SK-N-MC (cell line): ENCODE measurements at regions not wholly inside any gene's neighbourhood (a gene's known extent, or its start where the extent isn't known, plus 50 kb on each side); places are given as distances from the start of the nearest gene placed in this dataset.

Experiments
- DNase-seq: peaks from one replicate; pipeline ENCODE4 v3.0.0-alpha.2; 2011; ENCODE audit warnings: low read depth, low spot score
- H3K27ac ChIP-seq: fragments of 200-600 bp; sonication (generic); 2 replicates; pipeline ENCODE4 v1.5.1; 2016; ENCODE audit warnings: mixed run types
- H3K36me3 ChIP-seq: fragments of 200-600 bp; sonication (generic); 2 replicates; pipeline ENCODE4 v1.6.1; 2017; ENCODE audit warnings: antibody characterized with exemption, low read length, mixed read lengths; ENCODE audit not compliant: insufficient read depth
- H3K4me3 ChIP-seq: fragments of 200-600 bp; sonication (generic); 2 replicates; pipeline ENCODE4 v1.5.1; 2016
- H3K9ac ChIP-seq: fragments of 200-600 bp; sonication (generic); 2 replicates; pipeline ENCODE4 v1.8.0; 2017; ENCODE audit warnings: mixed run types, mixed read lengths; ENCODE audit not compliant: insufficient read length
- H3K9me3 ChIP-seq: fragments of 200-600 bp; sonication (generic); 2 replicates; pipeline ENCODE4 v1.6.1; 2017; ENCODE audit warnings: low read depth, mild to moderate bottlenecking, antibody characterized with exemption, low read length, moderate library complexity, mixed read lengths
- EZH2 ChIP-seq: fragments of 200-600 bp; sonication (generic); IDR thresholded peaks from one replicate; pipeline ENCODE4 v1.6.1; 2017; ENCODE audit warnings: antibody characterized with exemption
- FOXP2 ChIP-seq: optimal IDR thresholded peaks from 2 replicates; pipeline ENCODE3; 2011; ENCODE audit warnings: mild to moderate bottlenecking, moderate library complexity; ENCODE audit not compliant: insufficient read depth; ENCODE audit errors: extremely low read length, control extremely low read depth
- POLR2AphosphoS5 ChIP-seq: IDR thresholded peaks from 2 replicates; pipeline ENCODE4 v1.6.1; 2012; ENCODE audit warnings: mild to moderate bottlenecking, low read depth, low read length, borderline replicate concordance

DNA sequence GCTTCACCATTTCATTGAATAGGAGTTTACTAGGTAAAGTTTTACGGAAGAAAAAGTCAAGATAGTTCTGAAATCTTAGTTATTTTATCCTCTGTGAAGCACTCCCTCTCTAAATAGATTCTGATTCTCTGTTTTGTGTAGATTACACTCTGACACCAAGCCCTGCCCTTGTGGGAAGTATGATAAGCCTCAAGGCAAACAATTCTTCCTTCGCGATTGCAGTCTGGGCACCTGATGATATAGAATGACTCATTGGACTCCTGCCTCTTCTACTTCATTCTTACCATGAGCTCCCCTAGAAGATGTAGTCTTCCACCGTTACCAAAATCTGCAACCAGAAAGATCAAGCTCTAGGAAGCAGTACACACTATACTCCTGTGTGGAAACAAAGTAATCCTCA, 626.9 kb upstream of the PTGER4 start:
- no peak for DNase-seq
- TF ChIP-seq FOXP2 (no peak), EZH2 (no peak), POLR2AphosphoS5 (no peak)
- Histone ChIP-seq H3K4me3 (no peak overlapping the region), H3K27ac (no peak overlapping the region), H3K9ac (no peak overlapping the region), H3K36me3 (no peaks in the 10 kb centered on the region), H3K9me3 (no peaks in the 10 kb centered on the region)

DNA sequence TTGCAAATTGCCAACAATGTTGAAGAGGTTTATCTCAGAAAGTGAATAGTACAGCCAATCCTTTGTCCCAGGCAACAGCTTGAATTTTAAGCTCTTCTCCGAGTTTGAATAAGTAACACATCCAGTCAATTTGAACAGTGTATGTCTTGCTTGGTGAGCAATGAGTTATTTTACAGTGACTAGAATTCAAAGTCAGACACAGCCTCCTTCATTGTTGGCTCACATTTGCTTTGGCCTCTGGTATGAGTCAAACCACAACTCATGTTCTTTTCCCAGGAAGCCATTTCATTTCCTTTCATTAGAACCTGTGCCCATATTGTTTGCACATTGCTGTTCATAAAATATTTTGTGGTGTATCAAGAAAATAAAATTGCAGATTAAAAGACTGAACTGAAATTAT, 622.0 kb upstream of the DAB2 start:
- H3K4me3 ChIP-seq: no peak overlapping the region
- no peak overlapping the region for H3K9ac ChIP-seq
- no peak for DNase-seq
- no peaks in the 10 kb centered on the region for H3K9me3 ChIP-seq
- H3K27ac ChIP-seq: no peak overlapping the region
- no peaks in the 10 kb centered on the region for H3K36me3 ChIP-seq
- TF ChIP-seq FOXP2 (no peak), EZH2 (no peak), POLR2AphosphoS5 (no peak)

DNA sequence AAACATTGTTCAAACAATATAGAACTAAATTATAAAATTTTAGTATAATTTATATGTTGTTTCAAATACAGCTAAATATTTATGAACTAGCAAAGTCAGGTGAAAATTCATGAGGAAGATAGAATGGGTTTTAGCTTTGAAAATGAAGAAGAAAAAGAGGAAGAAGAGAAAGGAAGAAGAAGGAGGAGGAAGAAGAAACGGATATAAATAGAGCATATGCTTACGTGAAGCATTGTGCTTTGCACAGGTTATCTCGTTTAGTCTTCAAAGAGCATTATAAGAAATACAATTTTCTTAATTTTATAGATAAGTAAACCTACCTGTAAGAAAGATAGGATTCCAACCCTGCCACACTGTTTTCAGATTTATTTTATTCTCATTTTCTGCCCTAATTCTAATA, 620.6 kb upstream of the DAB2 start:
- no peak overlapping the region for H3K4me3 ChIP-seq
- no peak for TF ChIP-seq EZH2
- TF ChIP-seq POLR2AphosphoS5: no peak
- no peak for TF ChIP-seq FOXP2
- H3K9ac ChIP-seq: no peak overlapping the region
- H3K27ac ChIP-seq: no peak overlapping the region
- H3K36me3 ChIP-seq: no peaks in the 10 kb centered on the region
- no peaks in the 10 kb centered on the region for H3K9me3 ChIP-seq
- no peak for DNase-seq

DNA sequence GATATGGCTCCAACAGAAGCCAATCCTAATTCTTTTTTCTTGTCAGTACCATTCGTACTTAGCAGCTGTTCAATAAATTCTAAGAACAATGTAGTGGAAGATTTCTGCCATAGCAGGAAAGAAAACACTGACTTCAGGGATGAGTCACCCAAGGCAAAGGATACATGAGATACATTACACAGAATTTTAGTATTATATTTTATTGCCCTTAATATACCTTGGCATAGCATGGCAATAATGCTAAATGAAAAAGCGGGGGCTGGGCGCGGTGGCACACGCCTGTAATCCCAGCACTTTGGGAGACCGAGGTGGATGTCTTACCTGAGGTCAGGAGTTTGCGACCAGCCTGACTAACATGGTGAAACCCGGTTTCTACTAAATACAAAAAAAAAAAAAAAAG, 619.1 kb upstream of the DAB2 start:
- no peak overlapping the region for H3K27ac ChIP-seq
- no peak for DNase-seq
- no peak overlapping the region for H3K4me3 ChIP-seq
- H3K36me3 ChIP-seq: no peaks in the 10 kb centered on the region
- TF ChIP-seq FOXP2 (no peak), EZH2 (no peak), POLR2AphosphoS5 (no peak)
- H3K9me3 ChIP-seq: no peaks in the 10 kb centered on the region
- no peak overlapping the region for H3K9ac ChIP-seq

DNA sequence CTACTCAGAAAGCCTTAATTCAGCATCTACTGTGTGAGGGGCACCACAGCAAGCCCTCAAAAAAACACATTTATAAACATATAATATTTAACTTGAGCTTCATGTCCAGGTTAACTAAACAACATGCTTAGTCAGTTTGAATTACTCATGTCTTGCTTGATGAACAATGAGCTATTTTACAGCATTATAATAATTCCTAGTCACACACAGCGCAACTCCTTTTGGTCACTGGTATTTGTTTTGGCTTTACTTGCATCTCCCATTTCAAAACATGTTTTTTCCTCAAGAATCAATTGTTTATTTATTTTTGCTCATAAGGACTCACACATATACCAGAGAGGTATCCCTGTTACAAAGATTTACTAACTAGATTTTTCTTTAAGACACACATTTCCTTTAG, 616.7 kb upstream of the DAB2 start:
- no peak overlapping the region for H3K9ac ChIP-seq
- no peak overlapping the region for H3K4me3 ChIP-seq
- TF ChIP-seq FOXP2: no peak
- TF ChIP-seq EZH2: no peak
- TF ChIP-seq POLR2AphosphoS5: no peak
- H3K27ac ChIP-seq: no peak overlapping the region
- H3K9me3 ChIP-seq: no peaks in the 10 kb centered on the region
- DNase-seq: no peak
- H3K36me3 ChIP-seq: no peaks in the 10 kb centered on the region

DNA sequence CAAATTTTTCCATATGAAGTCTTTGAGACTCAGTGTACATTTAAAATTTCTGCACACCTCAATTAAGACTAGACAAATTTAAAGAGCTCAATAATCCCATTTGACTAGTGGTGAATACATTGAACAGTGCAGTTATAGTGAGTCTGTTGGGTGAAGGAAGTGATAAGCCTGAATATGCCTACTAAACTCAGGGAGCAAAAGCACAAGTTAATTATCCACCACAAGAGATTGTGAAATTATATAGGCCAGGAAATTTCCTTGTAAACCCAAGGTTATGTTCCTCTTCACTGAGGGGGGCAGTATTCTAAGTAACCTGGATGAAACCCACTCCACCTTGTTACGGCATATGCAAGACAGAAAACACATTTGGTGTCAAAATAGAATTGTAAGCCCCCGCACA, 612.9 kb upstream of the DAB2 start:
- no peaks in the 10 kb centered on the region for H3K9me3 ChIP-seq
- DNase-seq: no peak

DNA sequence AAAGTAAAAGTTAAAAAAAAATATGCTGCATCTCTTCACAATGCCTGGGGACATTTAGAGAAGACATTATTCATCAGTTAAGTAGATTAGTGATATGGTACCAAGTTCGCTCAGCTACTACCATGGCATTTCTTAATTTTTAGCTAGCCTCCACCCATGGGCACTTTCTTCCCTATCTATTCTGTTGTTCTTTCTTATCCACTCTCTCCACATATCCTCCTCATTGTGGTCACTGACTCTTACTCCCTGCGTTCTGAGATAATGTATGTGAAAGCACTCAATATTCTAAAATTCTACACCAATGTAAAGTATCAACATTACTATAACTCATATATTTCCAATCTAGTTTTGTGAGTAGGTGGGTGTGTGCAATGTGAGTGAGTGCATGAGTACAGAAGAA, 609.7 kb upstream of the DAB2 start:
- TF ChIP-seq POLR2AphosphoS5 (no peak), EZH2 (no peak), FOXP2 (no peak)
- H3K36me3 ChIP-seq: no peaks in the 10 kb centered on the region
- no peak for DNase-seq
- no peak overlapping the region for H3K4me3 ChIP-seq
- no peak overlapping the region for H3K27ac ChIP-seq
- H3K9ac ChIP-seq: no peak overlapping the region
- H3K9me3 ChIP-seq: no peaks in the 10 kb centered on the region

More for the DNA sequence above, 612.9 kb upstream of the DAB2 start:
- Histone ChIP-seq H3K4me3 (no peak overlapping the region), H3K9ac (no peak overlapping the region), H3K36me3 (no peaks in the 10 kb centered on the region), H3K27ac (no peak overlapping the region)
- no peak for TF ChIP-seq POLR2AphosphoS5
- no peak for TF ChIP-seq FOXP2
- TF ChIP-seq EZH2: no peak

DNA sequence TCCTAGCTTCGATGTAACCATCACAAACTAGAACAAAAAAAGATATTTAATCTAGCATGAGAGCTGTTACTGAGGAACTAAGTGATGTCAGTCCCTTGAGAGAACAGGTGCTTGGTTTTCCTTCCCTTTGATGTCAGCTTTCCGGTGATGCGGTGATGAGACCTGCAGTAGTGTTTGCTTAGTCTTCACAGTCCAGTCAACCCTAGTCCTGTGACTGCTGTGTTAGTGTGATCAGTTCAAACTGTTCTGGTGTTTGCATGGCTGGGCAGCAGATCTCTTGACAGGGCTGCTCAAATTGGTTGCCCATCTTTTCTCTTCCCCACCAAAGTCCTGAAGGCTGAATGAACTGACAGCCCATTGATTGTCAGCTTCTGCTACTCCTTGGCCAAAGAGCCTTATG, 608.6 kb upstream of the DAB2 start:
- Histone ChIP-seq H3K4me3 (no peak overlapping the region), H3K9me3 (no peaks in the 10 kb centered on the region), H3K27ac (no peak overlapping the region), H3K9ac (no peak overlapping the region), H3K36me3 (no peaks in the 10 kb centered on the region)
- TF ChIP-seq POLR2AphosphoS5: no peak
- TF ChIP-seq FOXP2: no peak
- TF ChIP-seq EZH2: no peak
- no peak for DNase-seq

DNA sequence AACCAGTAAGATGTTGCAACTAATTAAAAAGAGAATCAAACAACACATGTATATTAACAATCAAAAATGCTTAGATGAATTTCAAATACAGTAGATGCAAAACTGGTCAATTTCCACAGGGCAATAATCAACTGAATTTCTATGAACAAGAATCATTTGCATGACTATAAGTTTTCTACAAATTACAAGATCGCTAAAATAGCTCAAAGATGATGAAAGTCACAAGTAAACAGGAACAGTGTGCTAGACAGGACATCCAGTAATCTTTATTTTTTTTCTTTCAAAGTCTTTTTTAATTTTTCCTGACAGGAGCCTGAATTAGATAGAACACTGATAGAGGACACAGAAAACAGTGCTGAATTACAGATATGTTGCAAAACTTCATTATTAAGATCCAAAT, 608.2 kb upstream of the DAB2 start:
- no peak overlapping the region for H3K4me3 ChIP-seq
- H3K27ac ChIP-seq: no peak overlapping the region
- no peaks in the 10 kb centered on the region for H3K9me3 ChIP-seq
- no peak for TF ChIP-seq POLR2AphosphoS5
- TF ChIP-seq FOXP2: no peak
- TF ChIP-seq EZH2: no peak
- H3K36me3 ChIP-seq: no peaks in the 10 kb centered on the region
- DNase-seq: no peak
- H3K9ac ChIP-seq: no peak overlapping the region

DNA sequence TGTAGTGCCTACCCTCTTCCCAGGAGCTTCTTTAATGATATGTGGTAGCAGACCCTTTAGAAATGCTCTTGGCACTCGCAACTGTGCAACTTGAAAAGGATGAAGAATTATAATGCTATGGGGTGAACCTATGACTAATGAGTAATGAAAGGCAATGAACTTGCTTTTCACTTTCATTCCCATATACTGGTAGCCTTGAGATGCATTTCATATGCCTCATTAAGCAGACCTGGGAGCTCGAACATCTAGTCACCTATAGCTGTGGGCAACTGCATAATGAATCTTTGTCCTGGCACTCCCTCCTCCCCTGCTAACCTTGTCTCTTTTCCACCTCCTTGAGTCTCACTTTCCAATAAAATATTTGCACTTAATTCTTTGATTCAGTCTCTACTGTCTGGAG, 605.9 kb upstream of the DAB2 start:
- no peaks in the 10 kb centered on the region for H3K36me3 ChIP-seq
- no peak overlapping the region for H3K9ac ChIP-seq
- no peak for DNase-seq
- TF ChIP-seq EZH2 (no peak), POLR2AphosphoS5 (no peak), FOXP2 (no peak)
- H3K4me3 ChIP-seq: no peak overlapping the region
- H3K9me3 ChIP-seq: no peaks in the 10 kb centered on the region
- no peak overlapping the region for H3K27ac ChIP-seq
